Uterus (tissue), 3 donors: ENCODE measurements at regions not wholly inside any gene's neighbourhood (a gene's known extent, or its start where the extent isn't known, plus 50 kb on each side); places are given as distances from the start of the nearest gene placed in this dataset.

Experiments
- DNase-seq, 2 donors: peaks; one replicate each; pipeline ENCODE4 v3.0.0-alpha.2; 2019 to 2020
- H3K27ac ChIP-seq, 2 donors: fragments of 200-600 bp; sonication (generic); 1 replicate in 1 of 2; 2 replicates in 1 of 2; pipeline ENCODE4 v1.5.1; 2016 to 2018
- H3K27me3 ChIP-seq, 2 donors: fragments of 200-600 bp; sonication (generic); one replicate each; pipeline ENCODE4 v1.5.1; 2018 to 2019; ENCODE audit warnings: control low read depth in 1 of 2
- H3K36me3 ChIP-seq, 2 donors: fragments of 200-600 bp; sonication (generic); one replicate each; pipeline ENCODE4 v1.5.1; 2019; ENCODE audit warnings: control low read depth in 1 of 2
- H3K4me1 ChIP-seq, 2 donors: fragments of 200-600 bp; sonication (generic); one replicate each; pipeline ENCODE4 v1.5.1; 2018 to 2019; ENCODE audit warnings: control low read depth in 1 of 2
- H3K4me3 ChIP-seq, 2 donors: fragments of 200-600 bp; sonication (generic); 1 replicate in 1 of 2; 2 replicates in 1 of 2; pipeline ENCODE4 v1.5.1; 2018 to 2019; ENCODE audit warnings: mild to moderate bottlenecking in 1 of 2
- H3K9me3 ChIP-seq, 2 donors: fragments of 200-600 bp; sonication (generic); one replicate each; pipeline ENCODE4 v1.5.1; 2019; ENCODE audit warnings: control low read depth in 1 of 2
- POLR2A ChIP-seq, 2 donors: fragments of 450-650 bp; IDR thresholded peaks; one replicate each; pipeline ENCODE4 v1.6.1; 2016; ENCODE audit warnings: antibody characterized with exemption in 2 of 2, mild to moderate bottlenecking in 1 of 2, moderate library complexity in 1 of 2
- intact Hi-C: fragments of 100-400 bp; cut with DNase I; formaldehyde crosslinking; loops from one replicate; pipeline ENCODE4 v1.15.1; 2023; ENCODE audit warnings: low total_unique reads
- TF ChIP-seq, protein P1 (sequence below), 4 experiments: fragments of 200-600 bp in 2 of 4; fragments of 450-650 bp in 2 of 4; sonication (generic) in 2 of 4; IDR thresholded peaks; one replicate each; pipeline ENCODE4 v1.5.1; 2016 to 2019; ENCODE audit warnings: antibody characterized with exemption in 4 of 4, mild to moderate bottlenecking in 2 of 4, moderate library complexity in 1 of 4
- donor health status: DM: yes; HTN: yes; CAD: no.

DNA sequence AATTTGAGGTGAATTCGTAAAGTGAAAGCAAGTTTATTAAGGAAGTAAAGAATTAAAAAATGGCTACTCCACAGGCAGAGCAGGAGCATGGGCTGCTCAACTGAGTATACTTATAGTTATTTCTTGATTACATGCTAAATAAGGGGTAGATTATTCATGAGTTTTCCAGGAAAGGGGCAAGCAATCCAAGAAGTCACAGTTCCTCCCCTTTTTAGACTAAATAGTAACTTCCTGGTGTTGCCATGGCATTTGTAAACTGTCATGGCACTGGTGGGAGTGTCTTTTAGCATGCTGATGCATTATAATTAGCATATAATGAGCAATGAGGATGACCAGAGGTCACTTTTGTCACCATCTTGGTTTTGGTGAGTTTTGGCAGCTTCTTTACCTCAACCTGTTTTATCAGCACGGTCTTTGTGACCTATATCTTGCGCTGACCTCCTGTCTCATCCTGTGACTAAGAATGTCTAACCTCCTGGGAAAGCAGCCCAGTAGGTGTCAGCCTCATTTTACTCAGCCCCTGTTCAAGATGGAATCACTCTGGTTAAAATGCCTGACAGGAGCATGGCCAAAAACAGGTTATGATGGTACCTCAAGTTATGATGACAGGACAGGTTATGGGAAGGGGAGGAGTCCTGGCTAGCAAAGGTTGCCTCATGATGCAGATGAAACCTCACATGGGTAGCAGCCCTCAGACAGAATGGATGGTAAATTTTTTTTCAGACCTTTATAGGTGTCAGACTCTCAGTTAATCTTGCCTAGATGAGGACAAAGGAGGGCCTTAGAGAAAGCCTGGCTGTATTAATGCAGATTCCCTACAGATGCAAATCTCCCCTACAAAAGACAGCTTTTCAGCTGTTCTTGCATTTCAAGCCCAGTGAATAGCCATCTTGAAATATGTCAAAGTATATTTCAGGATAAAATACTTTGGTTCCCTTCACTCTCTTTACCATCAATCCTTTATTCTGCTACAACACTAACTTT lies 49.7 kb downstream of the SIPA1L2 start:
- H3K27me3 ChIP-seq = no peaks in the 10 kb centered on the region
- H3K27ac ChIP-seq = no peak overlapping the region
- no peak for DNase-seq
- H3K9me3 ChIP-seq = no peaks in the 10 kb centered on the region
- no peaks in the 10 kb centered on the region for H3K36me3 ChIP-seq
- intact Hi-C loops = no loop called here
- TF ChIP-seq, protein P1, sequence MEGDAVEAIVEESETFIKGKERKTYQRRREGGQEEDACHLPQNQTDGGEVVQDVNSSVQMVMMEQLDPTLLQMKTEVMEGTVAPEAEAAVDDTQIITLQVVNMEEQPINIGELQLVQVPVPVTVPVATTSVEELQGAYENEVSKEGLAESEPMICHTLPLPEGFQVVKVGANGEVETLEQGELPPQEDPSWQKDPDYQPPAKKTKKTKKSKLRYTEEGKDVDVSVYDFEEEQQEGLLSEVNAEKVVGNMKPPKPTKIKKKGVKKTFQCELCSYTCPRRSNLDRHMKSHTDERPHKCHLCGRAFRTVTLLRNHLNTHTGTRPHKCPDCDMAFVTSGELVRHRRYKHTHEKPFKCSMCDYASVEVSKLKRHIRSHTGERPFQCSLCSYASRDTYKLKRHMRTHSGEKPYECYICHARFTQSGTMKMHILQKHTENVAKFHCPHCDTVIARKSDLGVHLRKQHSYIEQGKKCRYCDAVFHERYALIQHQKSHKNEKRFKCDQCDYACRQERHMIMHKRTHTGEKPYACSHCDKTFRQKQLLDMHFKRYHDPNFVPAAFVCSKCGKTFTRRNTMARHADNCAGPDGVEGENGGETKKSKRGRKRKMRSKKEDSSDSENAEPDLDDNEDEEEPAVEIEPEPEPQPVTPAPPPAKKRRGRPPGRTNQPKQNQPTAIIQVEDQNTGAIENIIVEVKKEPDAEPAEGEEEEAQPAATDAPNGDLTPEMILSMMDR (IDR thresholded peaks at IDR 0.05) = no peak
- TF ChIP-seq POLR2A (IDR thresholded peaks at IDR 0.05) = no peak
- no peak overlapping the region for H3K4me3 ChIP-seq
- H3K4me1 ChIP-seq = no peaks in the 10 kb centered on the region

DNA sequence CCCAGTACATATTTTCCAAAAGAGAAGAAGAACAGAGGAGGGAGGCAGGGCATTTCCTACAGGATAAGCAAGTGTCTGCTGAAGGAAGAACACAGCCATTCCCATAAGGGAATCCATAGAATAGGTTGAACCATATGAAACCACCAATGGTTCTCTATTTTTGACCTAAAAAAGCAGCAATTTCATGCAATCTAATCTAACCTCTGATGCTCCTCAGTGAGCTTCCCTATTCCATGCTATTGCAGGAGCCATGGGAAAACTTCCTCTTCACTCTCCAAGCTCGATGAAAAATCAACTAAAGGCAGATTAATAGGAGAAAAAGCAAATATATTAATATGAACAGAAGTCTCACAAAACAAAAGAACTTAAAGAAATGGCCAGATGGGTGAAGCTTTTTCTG lies 50.5 kb downstream of the SIPA1L2 start:
- no peaks in the 10 kb centered on the region for H3K36me3 ChIP-seq
- H3K4me3 ChIP-seq = no peak overlapping the region
- H3K27me3 ChIP-seq = no peaks in the 10 kb centered on the region
- H3K9me3 ChIP-seq = no peaks in the 10 kb centered on the region
- no peak overlapping the region for H3K27ac ChIP-seq
- intact Hi-C loops = no loop called here
- H3K4me1 ChIP-seq = no peaks in the 10 kb centered on the region
- TF ChIP-seq POLR2A (IDR thresholded peaks at IDR 0.05) = no peak
- TF ChIP-seq, protein P1 (IDR thresholded peaks at IDR 0.05) = no peak
- DNase-seq = no peak

- no peaks in the 10 kb centered on the region for H3K4me1 ChIP-seq
- no peak overlapping the region for H3K27ac ChIP-seq
- H3K4me3 ChIP-seq = no peak overlapping the region
- TF ChIP-seq POLR2A (IDR thresholded peaks at IDR 0.05) = no peak
- TF ChIP-seq, protein P1 (IDR thresholded peaks at IDR 0.05) = no peak
- no peaks in the 10 kb centered on the region for H3K27me3 ChIP-seq
- H3K9me3 ChIP-seq = no peaks in the 10 kb centered on the region
- no peak for DNase-seq
- H3K36me3 ChIP-seq = no peaks in the 10 kb centered on the region
- intact Hi-C loops = no loop called here
Observed at GRCh38 chr1:232578651-232579195, 51.2 kb downstream of the SIPA1L2 start.

DNA sequence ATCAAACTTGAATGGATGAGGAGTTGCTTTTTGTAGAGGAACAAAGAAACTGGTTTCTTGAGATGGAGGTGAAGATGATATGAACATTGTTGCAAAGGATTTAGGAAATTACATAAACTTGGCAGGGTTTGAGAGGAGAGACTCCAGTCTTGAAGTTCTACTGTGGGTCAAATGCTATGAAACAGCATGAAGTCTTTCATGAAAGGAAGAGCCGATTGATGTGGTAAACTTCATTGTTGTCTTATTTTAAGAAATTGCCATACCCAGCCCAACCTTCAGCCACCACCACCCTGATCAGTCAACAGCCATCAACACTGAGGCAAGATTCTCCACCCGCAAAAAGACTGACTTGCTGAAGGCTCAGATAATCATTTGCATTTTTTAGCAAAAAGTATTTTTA lies 52.2 kb downstream of the SIPA1L2 start:
- intact Hi-C loops = no loop called here
- DNase-seq = no peak
- Histone ChIP-seq H3K4me1 (no peaks in the 10 kb centered on the region), H3K27ac (no peak overlapping the region), H3K9me3 (no peaks in the 10 kb centered on the region), H3K27me3 (no peaks in the 10 kb centered on the region), H3K4me3 (no peak overlapping the region), H3K36me3 (no peaks in the 10 kb centered on the region)
- no peak for TF ChIP-seq POLR2A (IDR thresholded peaks at IDR 0.05)
- TF ChIP-seq, protein P1 (IDR thresholded peaks at IDR 0.05) = no peak

- intact Hi-C loops = no loop called here
- H3K4me1 ChIP-seq = no peaks in the 10 kb centered on the region
- no peak for DNase-seq
- no peak overlapping the region for H3K27ac ChIP-seq
- no peaks in the 10 kb centered on the region for H3K9me3 ChIP-seq
- no peak for TF ChIP-seq POLR2A (IDR thresholded peaks at IDR 0.05)
- TF ChIP-seq, protein P1 (IDR thresholded peaks at IDR 0.05) = no peak
- H3K36me3 ChIP-seq = no peaks in the 10 kb centered on the region
- H3K27me3 ChIP-seq = no peaks in the 10 kb centered on the region
- H3K4me3 ChIP-seq = no peak overlapping the region
Observed at GRCh38 chr1:232576537-232576936, 53.4 kb downstream of the SIPA1L2 start.
